WTC11 (cell line): ENCODE measurements at regions not wholly inside any gene's neighbourhood (a gene's known extent, or its start where the extent isn't known, plus 50 kb on each side); places are given as distances from the start of the nearest gene placed in this dataset.

Source experiments
- ATAC-seq: fragments of 200-7000 bp; cut with Tn5 transposase; 2 replicates; pipeline ENCODE4 v1.10.0; 2021; ENCODE audit warnings: mild to moderate bottlenecking, moderate library complexity
- CTCF ChIA-PET: fragments of 300-600 bp; sonication (Branson Sonifier 250); formaldehyde crosslinking; loops from one replicate; lab custom pipeline; 2021; ENCODE audit warnings: antibody characterized with exemption; lab: Charles Lee
- POLR2A ChIA-PET: fragments of 350-600 bp; sonication (Branson Sonifier 250); formaldehyde crosslinking; loops from one replicate; lab custom pipeline; 2021; ENCODE audit warnings: antibody characterized with exemption; lab: Charles Lee
- DNase-seq: peaks from one replicate; pipeline ENCODE4 v3.0.0; 2021; ENCODE audit warnings: low spot score
- H3K27ac Mint-ChIP-seq: 2 replicates; pipeline ENCODE4 v1.8.0; 2021; ENCODE audit warnings: mixed read lengths
- H3K27me3 Mint-ChIP-seq: 2 replicates; pipeline ENCODE4 v1.8.0; 2021; ENCODE audit warnings: low read depth, mild to moderate bottlenecking, moderate library complexity, mixed read lengths
- H3K36me3 Mint-ChIP-seq: 2 replicates; pipeline ENCODE4 v1.8.0; 2021; ENCODE audit warnings: mixed read lengths
- H3K4me1 Mint-ChIP-seq: 2 replicates; pipeline ENCODE4 v1.8.0; 2022; ENCODE audit warnings: mixed read lengths
- H3K4me3 Mint-ChIP-seq: 2 replicates; pipeline ENCODE4 v1.8.0; 2021; ENCODE audit warnings: mild to moderate bottlenecking, moderate library complexity, mixed read lengths
- H3K9me3 Mint-ChIP-seq: 2 replicates; pipeline ENCODE4 v1.8.0; 2021; ENCODE audit warnings: mixed read lengths
- AR ChIP-seq: fragments of 250-450 bp; sonication (Bioruptor Pico); IDR thresholded peaks from 2 replicates; pipeline ENCODE4 v1.9.0; 2021; ENCODE audit warnings: mild to moderate bottlenecking
- ATF1 ChIP-seq: sonication (generic); formaldehyde crosslinking; IDR thresholded peaks from 2 replicates; pipeline ENCODE4 v1.8.1; 2023; ENCODE audit warnings: mild to moderate bottlenecking, moderate library complexity, missing genetic modification reagents
- E2F5 ChIP-seq: sonication (generic); formaldehyde crosslinking; IDR thresholded peaks from 2 replicates; pipeline ENCODE4 v1.8.1; 2022; ENCODE audit warnings: mild to moderate bottlenecking, moderate library complexity, missing genetic modification reagents
- ETV6 ChIP-seq: sonication (generic); formaldehyde crosslinking; IDR thresholded peaks from 2 replicates; pipeline ENCODE4 v1.8.1; 2022; ENCODE audit warnings: mild to moderate bottlenecking, missing genetic modification reagents
- FOXJ3 ChIP-seq: sonication (generic); formaldehyde crosslinking; IDR thresholded peaks from 2 replicates; pipeline ENCODE4 v1.9.0; 2021; ENCODE audit warnings: missing genetic modification reagents, mild to moderate bottlenecking, borderline replicate concordance
- FOXP4 ChIP-seq: sonication (generic); formaldehyde crosslinking; IDR thresholded peaks from 2 replicates; pipeline ENCODE4 v1.8.0; 2022; ENCODE audit warnings: mild to moderate bottlenecking, missing genetic modification reagents
- GABPB1 ChIP-seq: sonication (generic); formaldehyde crosslinking; IDR thresholded peaks from 2 replicates; pipeline ENCODE4 v1.8.1; 2023; ENCODE audit warnings: mild to moderate bottlenecking, missing genetic modification reagents
- GTF2I ChIP-seq: fragments of 250-450 bp; sonication (Bioruptor Pico); conservative IDR thresholded peaks from 2 replicates; pipeline ENCODE4 v1.4.0; 2021; ENCODE audit warnings: mild to moderate bottlenecking
- JUN ChIP-seq: sonication (generic); formaldehyde crosslinking; IDR thresholded peaks from 2 replicates; pipeline ENCODE4 v1.8.0; 2023; ENCODE audit warnings: mild to moderate bottlenecking, missing genetic modification reagents
- MYBL2 ChIP-seq: sonication (generic); formaldehyde crosslinking; IDR thresholded peaks from 2 replicates; pipeline ENCODE4 v1.8.1; 2023; ENCODE audit warnings: mild to moderate bottlenecking, moderate library complexity, missing genetic modification reagents
- NR1H2 ChIP-seq: sonication (generic); formaldehyde crosslinking; IDR thresholded peaks from 2 replicates; pipeline ENCODE4 v1.9.0; 2021; ENCODE audit warnings: mild to moderate bottlenecking, moderate library complexity, missing genetic modification reagents
- SP1 ChIP-seq: sonication (generic); formaldehyde crosslinking; conservative IDR thresholded peaks from 2 replicates; pipeline ENCODE4 v1.8.1; 2022; ENCODE audit warnings: missing genetic modification reagents
- TEAD4 ChIP-seq: sonication (generic); formaldehyde crosslinking; IDR thresholded peaks from 2 replicates; pipeline ENCODE4 v1.8.0; 2022; ENCODE audit warnings: mild to moderate bottlenecking, missing genetic modification reagents
- ZNF425 ChIP-seq: fragments of 250-450 bp; sonication (Bioruptor Pico); conservative IDR thresholded peaks from 2 replicates; pipeline ENCODE4 v1.9.0; 2021; ENCODE audit warnings: mild to moderate bottlenecking
- ZNF671 ChIP-seq: fragments of 250-450 bp; sonication (Bioruptor Pico); IDR thresholded peaks from 2 replicates; pipeline ENCODE4 v1.8.0; 2021; ENCODE audit warnings: mild to moderate bottlenecking
- TF ChIP-seq, protein P1 (sequence below): sonication (generic); formaldehyde crosslinking; IDR thresholded peaks from 2 replicates; pipeline ENCODE4 v1.8.1; 2022; ENCODE audit warnings: missing genetic modification reagents, borderline replicate concordance
- TF ChIP-seq, protein P2 (sequence below): sonication (generic); formaldehyde crosslinking; IDR thresholded peaks from 2 replicates; pipeline ENCODE4 v1.8.0; 2023; ENCODE audit warnings: missing genetic modification reagents, mild to moderate bottlenecking, borderline replicate concordance
- TF ChIP-seq, protein P3 (sequence below): sonication (generic); formaldehyde crosslinking; conservative IDR thresholded peaks from 2 replicates; pipeline ENCODE4 v1.8.1; 2023; ENCODE audit warnings: mild to moderate bottlenecking, low read depth, missing genetic modification reagents, moderate library complexity

DNA sequence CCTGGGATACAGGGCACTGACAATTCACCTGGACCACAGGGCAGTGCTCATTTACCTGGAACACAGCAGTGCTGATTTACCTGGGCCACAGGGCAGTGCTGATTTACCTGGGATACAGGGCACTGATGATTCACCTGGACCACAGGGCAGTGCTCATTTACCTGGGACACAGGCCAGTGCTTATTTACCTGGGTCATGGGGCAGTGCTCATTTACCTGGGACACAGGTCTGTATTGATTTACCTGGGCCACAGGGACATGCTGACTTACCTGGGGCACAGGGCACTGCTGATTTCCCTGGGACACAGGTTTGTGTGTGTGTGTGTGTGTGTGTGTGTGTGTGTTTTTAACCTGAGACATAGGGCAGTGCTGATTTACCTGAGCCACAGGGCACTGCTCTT is 261.7 kb downstream of the MATN1 start:
- Mint-ChIP-seq H3K4me3 (no peak overlapping the region), H3K27me3 (peaks cover 9% of the 10 kb centered on the region), H3K36me3 (peaks cover 7% of the 10 kb centered on the region), H3K9me3 (peaks cover 33% of the 10 kb centered on the region), H3K27ac (no peak overlapping the region), H3K4me1 (no peaks in the 10 kb centered on the region)
- ChIA-PET POLR2A (no interaction called here), CTCF (interaction anchor here (1.0 kb wide), 1 partner anchor 82 kb away, joined by 4 read pairs; no protein-coding TSS in a partner anchor)
- DNase-seq (no peak), ATAC-seq (no peak)
- TF ChIP-seq, protein P1, sequence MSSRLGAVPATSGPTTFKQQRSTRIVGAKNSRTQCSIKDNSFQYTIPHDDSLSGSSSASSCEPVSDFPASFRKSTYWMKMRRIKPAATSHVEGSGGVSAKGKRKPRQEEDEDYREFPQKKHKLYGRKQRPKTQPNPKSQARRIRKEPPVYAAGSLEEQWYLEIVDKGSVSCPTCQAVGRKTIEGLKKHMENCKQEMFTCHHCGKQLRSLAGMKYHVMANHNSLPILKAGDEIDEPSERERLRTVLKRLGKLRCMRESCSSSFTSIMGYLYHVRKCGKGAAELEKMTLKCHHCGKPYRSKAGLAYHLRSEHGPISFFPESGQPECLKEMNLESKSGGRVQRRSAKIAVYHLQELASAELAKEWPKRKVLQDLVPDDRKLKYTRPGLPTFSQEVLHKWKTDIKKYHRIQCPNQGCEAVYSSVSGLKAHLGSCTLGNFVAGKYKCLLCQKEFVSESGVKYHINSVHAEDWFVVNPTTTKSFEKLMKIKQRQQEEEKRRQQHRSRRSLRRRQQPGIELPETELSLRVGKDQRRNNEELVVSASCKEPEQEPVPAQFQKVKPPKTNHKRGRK (CRISPR knock-in tag): no peak
- TF ChIP-seq SP1 (CRISPR knock-in tag): no peak
- no peak for TF ChIP-seq GABPB1 (CRISPR knock-in tag)
- TF ChIP-seq, protein P2, sequence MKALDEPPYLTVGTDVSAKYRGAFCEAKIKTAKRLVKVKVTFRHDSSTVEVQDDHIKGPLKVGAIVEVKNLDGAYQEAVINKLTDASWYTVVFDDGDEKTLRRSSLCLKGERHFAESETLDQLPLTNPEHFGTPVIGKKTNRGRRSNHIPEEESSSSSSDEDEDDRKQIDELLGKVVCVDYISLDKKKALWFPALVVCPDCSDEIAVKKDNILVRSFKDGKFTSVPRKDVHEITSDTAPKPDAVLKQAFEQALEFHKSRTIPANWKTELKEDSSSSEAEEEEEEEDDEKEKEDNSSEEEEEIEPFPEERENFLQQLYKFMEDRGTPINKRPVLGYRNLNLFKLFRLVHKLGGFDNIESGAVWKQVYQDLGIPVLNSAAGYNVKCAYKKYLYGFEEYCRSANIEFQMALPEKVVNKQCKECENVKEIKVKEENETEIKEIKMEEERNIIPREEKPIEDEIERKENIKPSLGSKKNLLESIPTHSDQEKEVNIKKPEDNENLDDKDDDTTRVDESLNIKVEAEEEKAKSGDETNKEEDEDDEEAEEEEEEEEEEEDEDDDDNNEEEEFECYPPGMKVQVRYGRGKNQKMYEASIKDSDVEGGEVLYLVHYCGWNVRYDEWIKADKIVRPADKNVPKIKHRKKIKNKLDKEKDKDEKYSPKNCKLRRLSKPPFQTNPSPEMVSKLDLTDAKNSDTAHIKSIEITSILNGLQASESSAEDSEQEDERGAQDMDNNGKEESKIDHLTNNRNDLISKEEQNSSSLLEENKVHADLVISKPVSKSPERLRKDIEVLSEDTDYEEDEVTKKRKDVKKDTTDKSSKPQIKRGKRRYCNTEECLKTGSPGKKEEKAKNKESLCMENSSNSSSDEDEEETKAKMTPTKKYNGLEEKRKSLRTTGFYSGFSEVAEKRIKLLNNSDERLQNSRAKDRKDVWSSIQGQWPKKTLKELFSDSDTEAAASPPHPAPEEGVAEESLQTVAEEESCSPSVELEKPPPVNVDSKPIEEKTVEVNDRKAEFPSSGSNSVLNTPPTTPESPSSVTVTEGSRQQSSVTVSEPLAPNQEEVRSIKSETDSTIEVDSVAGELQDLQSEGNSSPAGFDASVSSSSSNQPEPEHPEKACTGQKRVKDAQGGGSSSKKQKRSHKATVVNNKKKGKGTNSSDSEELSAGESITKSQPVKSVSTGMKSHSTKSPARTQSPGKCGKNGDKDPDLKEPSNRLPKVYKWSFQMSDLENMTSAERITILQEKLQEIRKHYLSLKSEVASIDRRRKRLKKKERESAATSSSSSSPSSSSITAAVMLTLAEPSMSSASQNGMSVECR (CRISPR knock-in tag): no peak
- no peak for TF ChIP-seq ETV6 (CRISPR knock-in tag)
- no peak for TF ChIP-seq AR (CRISPR knock-in tag)
- TF ChIP-seq, all 79 proteins: peak for 0

DNA sequence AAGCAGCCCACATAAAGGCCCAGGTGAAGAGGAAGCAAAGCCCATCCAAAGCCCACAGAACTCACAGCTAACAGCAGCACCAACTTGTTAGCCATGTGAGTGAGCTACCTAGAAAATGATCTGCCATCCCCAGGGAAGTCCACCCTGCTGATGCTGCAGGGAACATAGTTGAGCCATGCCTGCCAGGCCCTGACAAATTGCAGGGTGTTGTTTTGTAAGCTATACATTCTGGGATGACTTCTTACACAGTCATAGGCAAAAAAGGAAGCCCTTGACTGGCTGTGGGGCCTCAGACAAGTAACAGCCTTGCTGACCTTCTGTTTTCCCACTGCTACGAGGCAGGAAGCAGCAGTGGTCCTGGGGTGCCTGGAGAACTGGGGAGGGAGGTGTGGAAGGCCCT is 262.7 kb downstream of the MATN1 start:
- no peak for DNase-seq
- peaks cover 15% of the 10 kb centered on the region for H3K27me3 Mint-ChIP-seq
- no peak overlapping the region for H3K27ac Mint-ChIP-seq
- peaks cover 33% of the 10 kb centered on the region for H3K9me3 Mint-ChIP-seq
- H3K4me3 Mint-ChIP-seq: no peak overlapping the region
- H3K36me3 Mint-ChIP-seq: peaks cover 7% of the 10 kb centered on the region
- ATAC-seq: no peak
- POLR2A ChIA-PET: no interaction called here
- CTCF ChIA-PET: no interaction called here
- H3K4me1 Mint-ChIP-seq: no peaks in the 10 kb centered on the region
- no peak for TF ChIP-seq MYBL2 (CRISPR knock-in tag)
- TF ChIP-seq NR1H2: no peak
- TF ChIP-seq ZNF671 (CRISPR knock-in tag): no peak
- no peak for TF ChIP-seq JUN (CRISPR knock-in tag)
- no peak for TF ChIP-seq ZNF425
- TF ChIP-seq, protein P3, sequence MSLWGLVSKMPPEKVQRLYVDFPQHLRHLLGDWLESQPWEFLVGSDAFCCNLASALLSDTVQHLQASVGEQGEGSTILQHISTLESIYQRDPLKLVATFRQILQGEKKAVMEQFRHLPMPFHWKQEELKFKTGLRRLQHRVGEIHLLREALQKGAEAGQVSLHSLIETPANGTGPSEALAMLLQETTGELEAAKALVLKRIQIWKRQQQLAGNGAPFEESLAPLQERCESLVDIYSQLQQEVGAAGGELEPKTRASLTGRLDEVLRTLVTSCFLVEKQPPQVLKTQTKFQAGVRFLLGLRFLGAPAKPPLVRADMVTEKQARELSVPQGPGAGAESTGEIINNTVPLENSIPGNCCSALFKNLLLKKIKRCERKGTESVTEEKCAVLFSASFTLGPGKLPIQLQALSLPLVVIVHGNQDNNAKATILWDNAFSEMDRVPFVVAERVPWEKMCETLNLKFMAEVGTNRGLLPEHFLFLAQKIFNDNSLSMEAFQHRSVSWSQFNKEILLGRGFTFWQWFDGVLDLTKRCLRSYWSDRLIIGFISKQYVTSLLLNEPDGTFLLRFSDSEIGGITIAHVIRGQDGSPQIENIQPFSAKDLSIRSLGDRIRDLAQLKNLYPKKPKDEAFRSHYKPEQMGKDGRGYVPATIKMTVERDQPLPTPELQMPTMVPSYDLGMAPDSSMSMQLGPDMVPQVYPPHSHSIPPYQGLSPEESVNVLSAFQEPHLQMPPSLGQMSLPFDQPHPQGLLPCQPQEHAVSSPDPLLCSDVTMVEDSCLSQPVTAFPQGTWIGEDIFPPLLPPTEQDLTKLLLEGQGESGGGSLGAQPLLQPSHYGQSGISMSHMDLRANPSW (CRISPR knock-in tag): no peak
- no peak for TF ChIP-seq TEAD4 (CRISPR knock-in tag)
- TF ChIP-seq GTF2I: no peak
- TF ChIP-seq FOXP4 (CRISPR knock-in tag): no peak
- TF ChIP-seq ATF1 (CRISPR knock-in tag): no peak
- TF ChIP-seq SP1 (CRISPR knock-in tag): no peak
- TF ChIP-seq FOXJ3 (CRISPR knock-in tag): no peak
- no peak for TF ChIP-seq E2F5 (CRISPR knock-in tag)
